Head of caudate nucleus (tissue), 42 donors: ENCODE measurements at regions not wholly inside any gene's neighbourhood (a gene's known extent, or its start where the extent isn't known, plus 50 kb on each side); places are given as distances from the start of the nearest gene placed in this dataset.
"Not testable (repeated sequence)": the region's sequence is repeated elsewhere in the genome, so short reads cannot be mapped to it uniquely, and the experiment has no call there.

Experiments
- DNase-seq, 42 donors: peaks; one replicate each; pipeline versions ENCODE4 v3.0.0 to v3.0.0-alpha.2; 2020 to 2021; ENCODE audit warnings: mixed read lengths in 7 of 42
- intact Hi-C: fragments of 100-400 bp; cut with DNase I; formaldehyde crosslinking; loops from one replicate; pipeline ENCODE4 v1.15.0; 2022

GRCh38 chr5:74394916-74395880, 245.3 kb downstream of the ENC1 start:
- DNase-seq = no peak
- intact Hi-C loops = no loop called here

- intact Hi-C loops = no loop called here
- DNase-seq = peak in 1 of 42 donors; percentile 23
Measured at GRCh38 chr5:74394528-74394915, 246.0 kb downstream of the ENC1 start.

- intact Hi-C loops = no loop called here
- DNase-seq = no peak
Measured at GRCh38 chr5:74393943-74394342, 246.6 kb downstream of the ENC1 start.

GRCh38 chr5:74392711-74393351, 247.7 kb downstream of the ENC1 start:
- intact Hi-C loops = no loop called here
- no peak for DNase-seq

- no peak for DNase-seq
- intact Hi-C loops = no loop called here
Measured at GRCh38 chr5:74391410-74391809, 249.1 kb downstream of the ENC1 start.

GRCh38 chr5:74390822-74391221, 249.7 kb downstream of the ENC1 start:
- intact Hi-C loops = no loop called here
- DNase-seq = no peak

- no peak for DNase-seq
- intact Hi-C loops = no loop called here
Measured at GRCh38 chr5:74390306-74390637, 250.3 kb downstream of the ENC1 start.

GRCh38 chr5:74389531-74390305, 250.8 kb downstream of the ENC1 start:
- DNase-seq = no peak
- intact Hi-C loops = no loop called here

GRCh38 chr5:74388411-74388810, 252.1 kb downstream of the ENC1 start:
- intact Hi-C loops, DNase-seq: not testable (repeated sequence)

- intact Hi-C loops = no loop called here
- DNase-seq = no peak
Measured at GRCh38 chr5:74386571-74387334, 253.8 kb downstream of the ENC1 start.

- intact Hi-C loops = no loop called here
- DNase-seq = peak in 1 of 42 donors; percentile 22
Measured at GRCh38 chr5:74384851-74385250, 255.7 kb downstream of the ENC1 start.

- intact Hi-C loops = no loop called here
- no peak for DNase-seq
Measured at GRCh38 chr5:74382987-74383593, 257.4 kb downstream of the ENC1 start.

GRCh38 chr5:74382123-74382855, 258.2 kb downstream of the ENC1 start:
- intact Hi-C loops = no loop called here
- DNase-seq = no peak

- no peak for DNase-seq
- intact Hi-C loops = no loop called here
Measured at GRCh38 chr5:74380193-74380592, 260.3 kb downstream of the ENC1 start.

GRCh38 chr5:74378464-74378863, 262.1 kb downstream of the ENC1 start:
- intact Hi-C loops = no loop called here
- no peak for DNase-seq

- intact Hi-C loops = no loop called here
- no peak for DNase-seq
Measured at GRCh38 chr5:74376187-74376586, 264.3 kb downstream of the ENC1 start.

- DNase-seq = no peak
- intact Hi-C loops = no loop called here
Measured at GRCh38 chr5:74375271-74375670, 265.3 kb downstream of the ENC1 start.

- intact Hi-C loops = no loop called here
- DNase-seq = peak in 1 of 42 donors; percentile 18
Measured at GRCh38 chr5:74374656-74375055, 265.9 kb downstream of the ENC1 start.
